Hepatocyte (in vitro differentiated cells): ENCODE measurements at regions not wholly inside any gene's neighbourhood (a gene's known extent, or its start where the extent isn't known, plus 50 kb on each side); places are given as distances from the start of the nearest gene placed in this dataset.

Experiments
- DNase-seq: peaks from one replicate; pipeline ENCODE4 v3.0.0-alpha.2; 2016; ENCODE audit warnings: low spot score
- H2AFZ ChIP-seq: fragments of 200-600 bp; sonication (generic); 2 replicates; pipeline ENCODE4 v1.6.0; 2016; ENCODE audit warnings: antibody characterized with exemption, mild to moderate bottlenecking
- H3K27ac ChIP-seq: fragments of 200-600 bp; sonication (generic); 2 replicates; pipeline ENCODE4 v1.5.1; 2016; ENCODE audit warnings: mild to moderate bottlenecking
- H3K27me3 ChIP-seq: fragments of 200-600 bp; sonication (generic); 2 replicates; pipeline ENCODE4 v1.6.1; 2016
- H3K36me3 ChIP-seq: fragments of 200-600 bp; sonication (generic); replicated peaks from 2 replicates; pipeline ENCODE4 v1.5.1; 2016; ENCODE audit warnings: low read depth; ENCODE audit not compliant: insufficient read depth
- H3K4me1 ChIP-seq: fragments of 200-600 bp; sonication (generic); 2 replicates; pipeline ENCODE4 v1.5.1; 2016; ENCODE audit warnings: mild to moderate bottlenecking, moderate library complexity; ENCODE audit not compliant: insufficient read depth
- H3K4me2 ChIP-seq: fragments of 200-600 bp; sonication (generic); 2 replicates; pipeline ENCODE4 v1.6.0; 2016
- H3K4me3 ChIP-seq: fragments of 200-600 bp; sonication (generic); 2 replicates; pipeline ENCODE4 v1.5.1; 2016; ENCODE audit warnings: mild to moderate bottlenecking
- H3K79me2 ChIP-seq: fragments of 200-600 bp; sonication (generic); 2 replicates; pipeline ENCODE4 v1.6.0; 2017; ENCODE audit warnings: mild to moderate bottlenecking
- H3K9me2 ChIP-seq: fragments of 200-600 bp; sonication (generic); replicated peaks from 2 replicates; pipeline ENCODE4 v1.6.0; 2017; ENCODE audit warnings: mild to moderate bottlenecking; ENCODE audit not compliant: insufficient read depth
- H3K9me3 ChIP-seq: fragments of 200-600 bp; sonication (generic); 2 replicates; pipeline ENCODE4 v1.5.1; 2016; ENCODE audit warnings: low read depth, mild to moderate bottlenecking
- H4K20me1 ChIP-seq: fragments of 200-600 bp; sonication (generic); 2 replicates; pipeline ENCODE4 v1.6.0; 2016; ENCODE audit warnings: mild to moderate bottlenecking; ENCODE audit not compliant: insufficient read depth, poor library complexity, severe bottlenecking
- CTCF ChIP-seq: fragments of 200-600 bp; sonication (generic); IDR thresholded peaks from 2 replicates; pipeline ENCODE4 v1.5.1; 2016; ENCODE audit warnings: antibody characterized with exemption, mild to moderate bottlenecking; ENCODE audit not compliant: poor library complexity
- EZH2 ChIP-seq: fragments of 200-600 bp; sonication (generic); IDR thresholded peaks from 2 replicates; pipeline ENCODE4 v1.6.1; 2016; ENCODE audit warnings: antibody characterized with exemption, mild to moderate bottlenecking, borderline replicate concordance
- EZH2phosphoT487 ChIP-seq: fragments of 200-600 bp; sonication (generic); IDR thresholded peaks from one replicate; pipeline ENCODE4 v1.6.1; 2018; ENCODE audit warnings: antibody characterized with exemption, mild to moderate bottlenecking, low read depth, moderate library complexity; ENCODE audit not compliant: unreplicated experiment, severe bottlenecking
- WGBS: methylation state at CpG from one replicate; pipeline ENCODE4 v1.1.6; 2016; ENCODE audit warnings: low lambda C conversion rate; ENCODE audit errors: missing lambda C conversion rate; 5-methylcytosine and 5-hydroxymethylcytosine counted together

DNA sequence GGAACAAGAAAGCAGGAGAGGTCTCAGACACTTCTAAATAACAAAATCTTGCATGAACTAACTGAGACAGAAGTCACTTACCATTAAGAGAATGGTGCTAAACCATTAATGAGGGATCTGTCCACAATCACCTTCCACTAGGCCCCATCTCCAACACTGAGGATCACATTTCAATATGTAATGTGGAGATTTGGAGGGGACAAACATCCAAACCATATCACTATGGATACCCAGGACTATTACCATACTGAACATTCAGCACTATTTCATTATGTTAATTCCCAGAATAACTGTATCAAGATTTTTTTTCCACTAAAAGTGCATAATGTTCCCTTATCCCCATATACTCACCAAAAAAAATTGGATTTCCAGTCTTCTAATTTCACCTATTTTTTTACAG, 491.8 kb downstream of the LMO7 start:
- no peaks in the 10 kb centered on the region for H3K9me3 ChIP-seq
- H4K20me1 ChIP-seq, result no peaks in the 10 kb centered on the region
- no peaks in the 10 kb centered on the region for H3K36me3 ChIP-seq
- no peak overlapping the region for H3K27ac ChIP-seq
- H3K9me2 ChIP-seq, result no peaks in the 10 kb centered on the region
- no peaks in the 10 kb centered on the region for H3K27me3 ChIP-seq
- DNase-seq, result no peak
- TF ChIP-seq EZH2 (no peak), EZH2phosphoT487 (no peak), CTCF (no peak)
- no peak overlapping the region for H2AFZ ChIP-seq
- peaks cover 5% of the 10 kb centered on the region for H3K4me1 ChIP-seq
- no peak overlapping the region for H3K4me3 ChIP-seq
- H3K4me2 ChIP-seq, result no peak overlapping the region
- no peaks in the 10 kb centered on the region for H3K79me2 ChIP-seq

- Histone ChIP-seq H3K36me3 (no peaks in the 10 kb centered on the region), H3K4me1 (no peaks in the 10 kb centered on the region)
Measured at GRCh38 chr13:76123548-76123947, 487.4 kb downstream of the LMO7 start.

DNA sequence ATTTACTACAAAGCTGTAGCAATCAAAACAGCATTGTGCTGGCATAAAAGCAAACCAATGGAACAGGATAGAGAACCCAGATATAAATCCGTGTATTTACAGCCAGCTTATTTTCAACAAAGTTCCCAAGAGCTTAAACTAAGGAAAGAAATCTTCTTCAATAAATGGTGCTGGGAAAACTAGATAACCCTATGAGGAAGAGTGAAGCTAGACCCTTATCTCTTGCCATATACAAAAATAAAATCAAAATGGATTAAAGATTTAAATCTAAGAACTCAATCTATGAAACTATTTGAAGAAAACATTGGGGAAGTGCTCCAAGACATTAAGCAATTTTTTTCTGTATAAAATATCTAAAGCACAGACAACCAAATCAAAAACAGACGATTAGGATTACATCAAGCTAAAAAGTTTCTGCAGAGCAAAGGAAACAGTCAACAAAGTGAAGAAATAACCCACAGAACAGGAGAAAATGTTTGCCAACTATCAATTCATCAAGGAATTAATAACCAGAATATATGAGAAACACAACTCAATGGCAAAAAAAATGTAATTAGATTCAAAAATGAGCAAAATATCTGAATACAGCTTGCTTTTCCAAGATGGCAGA, 480.7 kb downstream of the LMO7 start:
- peaks cover 4% of the 10 kb centered on the region for H3K9me2 ChIP-seq
- no peaks in the 10 kb centered on the region for H3K79me2 ChIP-seq
- 65% methylated on average over 2 of the region's 2 CpGs for WGBS
- TF ChIP-seq EZH2phosphoT487 (no peak), EZH2 (no peak), CTCF (no peak)
- DNase-seq, result no peak
- H2AFZ ChIP-seq, result no peak overlapping the region
- no peaks in the 10 kb centered on the region for H4K20me1 ChIP-seq
- H3K9me3 ChIP-seq, result peaks cover 5% of the 10 kb centered on the region
- H3K27me3 ChIP-seq, result no peaks in the 10 kb centered on the region
- no peak overlapping the region for H3K4me3 ChIP-seq
- no peaks in the 10 kb centered on the region for H3K36me3 ChIP-seq
- peak overlapping the region; percentile 38 for H3K27ac ChIP-seq
- no peaks in the 10 kb centered on the region for H3K4me1 ChIP-seq
- no peak overlapping the region for H3K4me2 ChIP-seq

More at GRCh38 chr13:76123548-76123947, 487.4 kb downstream of the LMO7 start:
- H3K9me3 ChIP-seq, result no peaks in the 10 kb centered on the region
- no peak for DNase-seq
- TF ChIP-seq EZH2 (no peak), CTCF (no peak), EZH2phosphoT487 (no peak)
- H3K27ac ChIP-seq, result no peak overlapping the region
- no peak overlapping the region for H3K4me2 ChIP-seq
- no peaks in the 10 kb centered on the region for H3K27me3 ChIP-seq
- no peaks in the 10 kb centered on the region for H3K79me2 ChIP-seq
- no peaks in the 10 kb centered on the region for H3K9me2 ChIP-seq
- no peak overlapping the region for H3K4me3 ChIP-seq
- H2AFZ ChIP-seq, result no peak overlapping the region
- no peaks in the 10 kb centered on the region for H4K20me1 ChIP-seq

DNA sequence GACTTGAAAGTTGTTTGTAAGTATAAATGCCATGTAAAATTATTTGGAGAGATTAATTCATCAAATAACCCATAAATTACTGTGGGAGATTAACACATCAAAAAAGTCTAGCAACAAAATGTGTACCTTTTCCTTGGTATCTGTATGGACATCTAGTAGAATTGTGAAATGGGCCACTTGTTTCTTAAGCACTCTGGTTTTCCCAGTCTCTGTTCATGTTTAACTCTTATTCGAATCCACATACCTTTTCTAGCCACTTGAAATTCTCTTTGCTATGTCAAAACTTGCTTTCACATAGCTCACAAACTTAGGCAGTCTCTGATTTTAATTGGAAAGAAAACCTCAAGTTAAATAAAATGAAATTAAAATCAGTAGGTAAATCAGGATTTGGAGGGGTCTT, 470.6 kb downstream of the LMO7 start:
- 0% methylated on average over 1 of the region's 1 CpG for WGBS

More for the DNA sequence above, 470.6 kb downstream of the LMO7 start:
- Histone ChIP-seq H3K9me2 (no peaks in the 10 kb centered on the region), H3K36me3 (no peaks in the 10 kb centered on the region), H3K79me2 (no peaks in the 10 kb centered on the region), H3K4me3 (no peak overlapping the region), H3K9me3 (no peaks in the 10 kb centered on the region), H3K4me2 (no peak overlapping the region), H4K20me1 (no peaks in the 10 kb centered on the region), H3K27me3 (no peaks in the 10 kb centered on the region), H3K4me1 (no peaks in the 10 kb centered on the region), H2AFZ (no peak overlapping the region), H3K27ac (no peak overlapping the region)
- TF ChIP-seq EZH2phosphoT487, result no peak
- no peak for TF ChIP-seq CTCF
- DNase-seq, result no peak
